Hepatocyte (in vitro differentiated cells): ENCODE measurements at regions not wholly inside any gene's neighbourhood (a gene's known extent, or its start where the extent isn't known, plus 50 kb on each side); places are given as distances from the start of the nearest gene placed in this dataset.

Source experiments
- DNase-seq: peaks from one replicate; pipeline ENCODE4 v3.0.0-alpha.2; 2016; ENCODE audit warnings: low spot score
- H2AFZ ChIP-seq: fragments of 200-600 bp; sonication (generic); 2 replicates; pipeline ENCODE4 v1.6.0; 2016; ENCODE audit warnings: antibody characterized with exemption, mild to moderate bottlenecking
- H3K27ac ChIP-seq: fragments of 200-600 bp; sonication (generic); 2 replicates; pipeline ENCODE4 v1.5.1; 2016; ENCODE audit warnings: mild to moderate bottlenecking
- H3K27me3 ChIP-seq: fragments of 200-600 bp; sonication (generic); 2 replicates; pipeline ENCODE4 v1.6.1; 2016
- H3K36me3 ChIP-seq: fragments of 200-600 bp; sonication (generic); replicated peaks from 2 replicates; pipeline ENCODE4 v1.5.1; 2016; ENCODE audit warnings: low read depth; ENCODE audit not compliant: insufficient read depth
- H3K4me1 ChIP-seq: fragments of 200-600 bp; sonication (generic); 2 replicates; pipeline ENCODE4 v1.5.1; 2016; ENCODE audit warnings: mild to moderate bottlenecking, moderate library complexity; ENCODE audit not compliant: insufficient read depth
- H3K4me2 ChIP-seq: fragments of 200-600 bp; sonication (generic); 2 replicates; pipeline ENCODE4 v1.6.0; 2016
- H3K4me3 ChIP-seq: fragments of 200-600 bp; sonication (generic); 2 replicates; pipeline ENCODE4 v1.5.1; 2016; ENCODE audit warnings: mild to moderate bottlenecking
- H3K79me2 ChIP-seq: fragments of 200-600 bp; sonication (generic); 2 replicates; pipeline ENCODE4 v1.6.0; 2017; ENCODE audit warnings: mild to moderate bottlenecking
- H3K9me2 ChIP-seq: fragments of 200-600 bp; sonication (generic); replicated peaks from 2 replicates; pipeline ENCODE4 v1.6.0; 2017; ENCODE audit warnings: mild to moderate bottlenecking; ENCODE audit not compliant: insufficient read depth
- H3K9me3 ChIP-seq: fragments of 200-600 bp; sonication (generic); 2 replicates; pipeline ENCODE4 v1.5.1; 2016; ENCODE audit warnings: low read depth, mild to moderate bottlenecking
- H4K20me1 ChIP-seq: fragments of 200-600 bp; sonication (generic); 2 replicates; pipeline ENCODE4 v1.6.0; 2016; ENCODE audit warnings: mild to moderate bottlenecking; ENCODE audit not compliant: insufficient read depth, poor library complexity, severe bottlenecking
- EZH2 ChIP-seq: fragments of 200-600 bp; sonication (generic); IDR thresholded peaks from 2 replicates; pipeline ENCODE4 v1.6.1; 2016; ENCODE audit warnings: antibody characterized with exemption, mild to moderate bottlenecking, borderline replicate concordance
- EZH2phosphoT487 ChIP-seq: fragments of 200-600 bp; sonication (generic); IDR thresholded peaks from one replicate; pipeline ENCODE4 v1.6.1; 2018; ENCODE audit warnings: antibody characterized with exemption, mild to moderate bottlenecking, low read depth, moderate library complexity; ENCODE audit not compliant: unreplicated experiment, severe bottlenecking
- WGBS: methylation state at CpG from one replicate; pipeline ENCODE4 v1.1.6; 2016; ENCODE audit warnings: low lambda C conversion rate; ENCODE audit errors: missing lambda C conversion rate; 5-methylcytosine and 5-hydroxymethylcytosine counted together
- TF ChIP-seq, protein P1 (sequence below): fragments of 200-600 bp; sonication (generic); IDR thresholded peaks from 2 replicates; pipeline ENCODE4 v1.5.1; 2016; ENCODE audit warnings: antibody characterized with exemption, mild to moderate bottlenecking; ENCODE audit not compliant: poor library complexity

DNA sequence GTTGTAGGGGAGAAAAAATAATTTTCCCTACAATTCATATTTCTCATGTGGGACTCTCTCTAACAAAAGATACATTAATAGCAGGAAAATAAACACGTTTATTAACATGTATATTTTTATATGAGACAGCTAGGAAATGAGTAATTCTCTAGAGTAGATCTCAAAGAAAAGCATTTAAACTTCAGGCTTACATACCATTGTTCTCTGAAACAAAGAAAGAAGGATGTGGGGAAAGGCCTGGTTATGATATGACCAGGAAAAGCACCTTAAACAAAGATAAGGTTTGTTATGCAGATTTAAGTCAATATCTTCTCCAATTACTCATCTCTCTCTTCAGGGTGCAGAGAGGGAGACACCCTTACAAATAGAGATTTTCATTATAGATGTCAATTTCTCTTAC, 131.3 kb downstream of the SLC7A11 start:
- TF ChIP-seq EZH2: no peak
- TF ChIP-seq, protein P1, sequence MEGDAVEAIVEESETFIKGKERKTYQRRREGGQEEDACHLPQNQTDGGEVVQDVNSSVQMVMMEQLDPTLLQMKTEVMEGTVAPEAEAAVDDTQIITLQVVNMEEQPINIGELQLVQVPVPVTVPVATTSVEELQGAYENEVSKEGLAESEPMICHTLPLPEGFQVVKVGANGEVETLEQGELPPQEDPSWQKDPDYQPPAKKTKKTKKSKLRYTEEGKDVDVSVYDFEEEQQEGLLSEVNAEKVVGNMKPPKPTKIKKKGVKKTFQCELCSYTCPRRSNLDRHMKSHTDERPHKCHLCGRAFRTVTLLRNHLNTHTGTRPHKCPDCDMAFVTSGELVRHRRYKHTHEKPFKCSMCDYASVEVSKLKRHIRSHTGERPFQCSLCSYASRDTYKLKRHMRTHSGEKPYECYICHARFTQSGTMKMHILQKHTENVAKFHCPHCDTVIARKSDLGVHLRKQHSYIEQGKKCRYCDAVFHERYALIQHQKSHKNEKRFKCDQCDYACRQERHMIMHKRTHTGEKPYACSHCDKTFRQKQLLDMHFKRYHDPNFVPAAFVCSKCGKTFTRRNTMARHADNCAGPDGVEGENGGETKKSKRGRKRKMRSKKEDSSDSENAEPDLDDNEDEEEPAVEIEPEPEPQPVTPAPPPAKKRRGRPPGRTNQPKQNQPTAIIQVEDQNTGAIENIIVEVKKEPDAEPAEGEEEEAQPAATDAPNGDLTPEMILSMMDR: no peak
- no peak for TF ChIP-seq EZH2phosphoT487
- Histone ChIP-seq H3K27ac (peak overlapping the region; percentile 76), H2AFZ (no peak overlapping the region), H3K27me3 (no peaks in the 10 kb centered on the region), H3K36me3 (no peaks in the 10 kb centered on the region), H3K4me1 (peaks cover 18% of the 10 kb centered on the region), H3K4me3 (no peak overlapping the region), H3K9me2 (no peaks in the 10 kb centered on the region), H4K20me1 (no peaks in the 10 kb centered on the region), H3K9me3 (no peaks in the 10 kb centered on the region), H3K4me2 (no peak overlapping the region), H3K79me2 (no peaks in the 10 kb centered on the region)
- no peak for DNase-seq
- 37% methylated on average over 1 of the region's 1 CpG for WGBS

- H3K9me2 ChIP-seq: no peaks in the 10 kb centered on the region
- TF ChIP-seq, protein P1: no peak
- no peak for TF ChIP-seq EZH2phosphoT487
- no peak for TF ChIP-seq EZH2
- no peaks in the 10 kb centered on the region for H3K9me3 ChIP-seq
- H3K36me3 ChIP-seq: no peaks in the 10 kb centered on the region
- H2AFZ ChIP-seq: no peak overlapping the region
- peaks cover 17% of the 10 kb centered on the region for H3K4me1 ChIP-seq
- H3K79me2 ChIP-seq: no peaks in the 10 kb centered on the region
- H3K27me3 ChIP-seq: no peaks in the 10 kb centered on the region
- no peak overlapping the region for H3K4me2 ChIP-seq
- no peak for DNase-seq
- no peak overlapping the region for H3K27ac ChIP-seq
- H3K4me3 ChIP-seq: no peak overlapping the region
- WGBS: 84% methylated on average over 4 of the region's 4 CpGs
- no peaks in the 10 kb centered on the region for H4K20me1 ChIP-seq
Observed at GRCh38 chr4:138107023-138107422, 135.1 kb downstream of the SLC7A11 start.

GRCh38 chr4:138105331-138105730, 136.8 kb downstream of the SLC7A11 start:
- no peak overlapping the region for H3K4me2 ChIP-seq
- WGBS: 90% methylated on average over 4 of the region's 4 CpGs
- H3K27me3 ChIP-seq: no peaks in the 10 kb centered on the region
- H3K79me2 ChIP-seq: no peaks in the 10 kb centered on the region
- H4K20me1 ChIP-seq: no peaks in the 10 kb centered on the region
- H3K9me3 ChIP-seq: no peaks in the 10 kb centered on the region
- H3K27ac ChIP-seq: no peak overlapping the region
- no peaks in the 10 kb centered on the region for H3K9me2 ChIP-seq
- TF ChIP-seq EZH2phosphoT487 (no peak), EZH2 (no peak)
- TF ChIP-seq, protein P1: no peak
- H2AFZ ChIP-seq: no peak overlapping the region
- H3K36me3 ChIP-seq: no peaks in the 10 kb centered on the region
- no peak overlapping the region for H3K4me3 ChIP-seq
- H3K4me1 ChIP-seq: peaks cover 22% of the 10 kb centered on the region
- no peak for DNase-seq

DNA sequence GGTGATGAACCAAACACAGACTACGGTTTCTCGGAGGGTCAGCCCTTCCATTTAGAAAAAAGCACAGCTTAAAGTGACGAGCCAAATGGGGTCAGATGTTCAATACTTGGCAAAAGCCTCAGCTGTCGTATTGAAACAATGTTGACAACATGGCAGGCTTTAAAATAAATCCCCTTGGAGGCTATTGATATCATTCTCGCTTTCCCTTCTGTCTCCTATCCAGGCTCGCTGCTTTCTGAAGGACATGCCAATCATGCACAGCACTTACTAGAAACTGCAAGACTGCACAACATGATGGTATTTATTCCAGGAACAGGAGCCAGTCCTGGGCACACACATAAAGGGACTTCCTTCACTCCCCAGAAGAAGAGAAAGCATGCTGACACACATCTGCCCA, 137.9 kb downstream of the SLC7A11 start:
- peak overlapping the region; percentile 29 for H2AFZ ChIP-seq
- 54% methylated on average over 6 of the region's 6 CpGs for WGBS
- H3K9me2 ChIP-seq: no peaks in the 10 kb centered on the region
- TF ChIP-seq EZH2phosphoT487: no peak
- TF ChIP-seq EZH2: no peak
- TF ChIP-seq, protein P1: no peak
- H3K27me3 ChIP-seq: no peaks in the 10 kb centered on the region
- H3K27ac ChIP-seq: peak overlapping the region; percentile 70
- peaks cover 22% of the 10 kb centered on the region for H3K4me1 ChIP-seq
- DNase-seq: no peak
- no peaks in the 10 kb centered on the region for H3K9me3 ChIP-seq
- H4K20me1 ChIP-seq: no peaks in the 10 kb centered on the region
- H3K4me3 ChIP-seq: no peak overlapping the region
- H3K4me2 ChIP-seq: peak overlapping the region; percentile 63
- H3K79me2 ChIP-seq: no peaks in the 10 kb centered on the region
- H3K36me3 ChIP-seq: no peaks in the 10 kb centered on the region
